Natural killer cell (primary cell): ENCODE measurements at regions not wholly inside any gene's neighbourhood (a gene's known extent, or its start where the extent isn't known, plus 50 kb on each side); places are given as distances from the start of the nearest gene placed in this dataset.

Experiments used
- ATAC-seq, 3 donors: fragments of 150-1000 bp in 2 of 3; fragments of 200-7000 bp in 1 of 3; cut with Tn5 transposase; 1 replicate in 1 of 3; 2 replicates in 2 of 3; pipeline ENCODE4 v1.10.0; 2021; ENCODE audit warnings: mild to moderate bottlenecking in 2 of 3, moderate library complexity in 2 of 3
- DNase-seq, 2 donors: peaks; one replicate each; pipeline versions ENCODE4 v3.0.0 to v3.0.0-alpha.2; 2013 to 2021; ENCODE audit warnings: mixed read lengths in 1 of 2
- H3K27ac ChIP-seq: one replicate; pipeline ENCODE4 v1.5.1; 2013; ENCODE audit warnings: mild to moderate bottlenecking, low read length
- H3K27me3 ChIP-seq: one replicate; pipeline ENCODE4 v1.6.1; 2013; ENCODE audit warnings: low read length; ENCODE audit not compliant: control insufficient read depth, insufficient read depth
- H3K36me3 ChIP-seq: one replicate; pipeline ENCODE4 v1.6.1; 2013; ENCODE audit warnings: low read length; ENCODE audit not compliant: control insufficient read depth, insufficient read depth
- H3K4me1 ChIP-seq: one replicate; pipeline ENCODE4 v1.6.1; 2013; ENCODE audit warnings: low read length; ENCODE audit not compliant: control insufficient read depth, insufficient read depth
- H3K4me3 ChIP-seq: one replicate; pipeline ENCODE4 v1.5.1; 2013; ENCODE audit warnings: low read length
- H3K9me3 ChIP-seq: one replicate; pipeline ENCODE4 v1.6.1; 2013; ENCODE audit warnings: low read length; ENCODE audit not compliant: control insufficient read depth, insufficient read depth
- H3K27ac Mint-ChIP-seq, 2 donors: one replicate each; pipeline ENCODE4 v1.8.0; 2022; ENCODE audit warnings: mild to moderate bottlenecking in 2 of 2, mixed read lengths in 2 of 2, moderate library complexity in 1 of 2
- H3K27me3 Mint-ChIP-seq, 2 donors: one replicate each; pipeline ENCODE4 v1.8.0; 2022; ENCODE audit warnings: low read depth in 2 of 2, mixed read lengths in 2 of 2
- H3K36me3 Mint-ChIP-seq: one replicate; pipeline ENCODE4 v1.8.0; 2022; ENCODE audit warnings: mixed read lengths
- H3K4me1 Mint-ChIP-seq, 2 donors: one replicate each; pipeline ENCODE4 v1.8.0; 2022; ENCODE audit warnings: mixed read lengths in 2 of 2
- H3K4me3 Mint-ChIP-seq: one replicate; pipeline ENCODE4 v1.8.0; 2022; ENCODE audit warnings: mild to moderate bottlenecking, moderate library complexity, mixed read lengths
- H3K9me3 Mint-ChIP-seq, 2 donors: one replicate each; pipeline ENCODE4 v1.8.0; 2022; ENCODE audit warnings: mixed read lengths in 2 of 2
- WGBS: methylation state at CpG from one replicate; pipeline ENCODE4 v1.1.7; 2013; ENCODE audit warnings: missing lambda C conversion rate; ENCODE audit not compliant: insufficient coverage; 5-methylcytosine and 5-hydroxymethylcytosine counted together
- intact Hi-C: fragments of 100-400 bp; cut with micrococcal nuclease; formaldehyde crosslinking; loops from one replicate; pipeline ENCODE4 v1.14.2; 2022
- TF ChIP-seq, protein P1 (sequence below): fragments of 200-600 bp; IDR thresholded peaks from one replicate; pipeline ENCODE4 v1.8.0; 2022; ENCODE audit warnings: antibody characterized with exemption

DNA sequence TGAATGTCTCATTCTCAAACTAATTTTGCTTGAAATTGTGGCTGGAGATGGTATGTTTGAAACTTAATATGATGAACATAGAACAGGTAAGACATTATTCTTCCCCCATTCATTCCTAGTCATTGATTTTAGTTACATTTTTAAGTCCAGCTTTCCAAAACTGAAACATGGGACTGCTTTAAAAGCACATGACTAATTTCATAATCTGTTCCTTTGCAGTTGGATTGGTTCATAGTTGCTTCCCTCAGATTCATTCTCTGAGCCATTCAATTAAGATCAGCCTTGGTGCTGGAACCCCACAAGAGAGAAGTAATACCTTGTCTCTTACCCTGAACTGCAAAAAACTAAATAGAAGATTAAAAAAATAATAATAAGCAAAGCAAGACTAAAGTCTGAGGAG is 87.5 kb upstream of the TGFBR2 start:
- Mint-ChIP-seq H3K27ac (no peak overlapping the region), H3K4me1 (peaks cover 7 to 16% of the 10 kb centered on the region in 2 donors), H3K4me3 (no peak overlapping the region), H3K9me3 (no peaks in the 10 kb centered on the region), H3K36me3 (no peaks in the 10 kb centered on the region), H3K27me3 (no peaks in the 10 kb centered on the region)
- intact Hi-C loops: no loop called here
- Histone ChIP-seq H3K9me3 (no peaks in the 10 kb centered on the region), H3K4me1 (no peaks in the 10 kb centered on the region), H3K27ac (no peak overlapping the region), H3K4me3 (no peak overlapping the region), H3K27me3 (no peaks in the 10 kb centered on the region), H3K36me3 (no peaks in the 10 kb centered on the region)
- DNase-seq (no peak), ATAC-seq (no peak)
- TF ChIP-seq, protein P1, sequence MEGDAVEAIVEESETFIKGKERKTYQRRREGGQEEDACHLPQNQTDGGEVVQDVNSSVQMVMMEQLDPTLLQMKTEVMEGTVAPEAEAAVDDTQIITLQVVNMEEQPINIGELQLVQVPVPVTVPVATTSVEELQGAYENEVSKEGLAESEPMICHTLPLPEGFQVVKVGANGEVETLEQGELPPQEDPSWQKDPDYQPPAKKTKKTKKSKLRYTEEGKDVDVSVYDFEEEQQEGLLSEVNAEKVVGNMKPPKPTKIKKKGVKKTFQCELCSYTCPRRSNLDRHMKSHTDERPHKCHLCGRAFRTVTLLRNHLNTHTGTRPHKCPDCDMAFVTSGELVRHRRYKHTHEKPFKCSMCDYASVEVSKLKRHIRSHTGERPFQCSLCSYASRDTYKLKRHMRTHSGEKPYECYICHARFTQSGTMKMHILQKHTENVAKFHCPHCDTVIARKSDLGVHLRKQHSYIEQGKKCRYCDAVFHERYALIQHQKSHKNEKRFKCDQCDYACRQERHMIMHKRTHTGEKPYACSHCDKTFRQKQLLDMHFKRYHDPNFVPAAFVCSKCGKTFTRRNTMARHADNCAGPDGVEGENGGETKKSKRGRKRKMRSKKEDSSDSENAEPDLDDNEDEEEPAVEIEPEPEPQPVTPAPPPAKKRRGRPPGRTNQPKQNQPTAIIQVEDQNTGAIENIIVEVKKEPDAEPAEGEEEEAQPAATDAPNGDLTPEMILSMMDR: no peak

DNA sequence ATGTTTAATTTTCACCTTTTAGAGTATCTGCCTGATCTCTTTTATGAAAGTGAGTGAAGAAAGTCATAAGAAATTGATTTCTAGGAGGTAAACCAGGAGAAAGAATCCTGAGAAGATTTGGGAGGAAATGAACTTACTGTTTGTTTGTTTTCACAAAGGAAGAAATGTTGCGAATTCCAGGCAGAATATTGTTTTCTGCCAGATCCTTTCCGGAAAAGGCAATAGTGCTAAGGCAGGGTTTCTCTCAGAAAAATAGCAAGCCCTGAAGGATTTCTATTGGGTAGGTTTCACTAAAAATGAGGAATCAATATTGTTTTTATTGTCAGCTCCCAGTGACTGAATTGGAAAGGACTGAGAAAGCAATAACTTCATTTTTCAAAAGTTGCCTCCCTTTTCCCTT is 85.7 kb upstream of the TGFBR2 start:
- ATAC-seq (no peak), DNase-seq (no peak)
- no peaks in the 10 kb centered on the region for H3K36me3 ChIP-seq
- H3K4me1 Mint-ChIP-seq: peaks cover 14 to 23% of the 10 kb centered on the region in 2 donors
- H3K27me3 ChIP-seq: no peaks in the 10 kb centered on the region
- H3K4me3 Mint-ChIP-seq: no peak overlapping the region
- no peaks in the 10 kb centered on the region for H3K36me3 Mint-ChIP-seq
- intact Hi-C loops: no loop called here
- WGBS: 96% methylated on average over 2 of the region's 2 CpGs
- TF ChIP-seq, protein P1: no peak
- no peaks in the 10 kb centered on the region for H3K9me3 ChIP-seq
- no peak overlapping the region for H3K27ac ChIP-seq
- H3K4me3 ChIP-seq: no peak overlapping the region
- H3K4me1 ChIP-seq: no peaks in the 10 kb centered on the region
- no peaks in the 10 kb centered on the region for H3K27me3 Mint-ChIP-seq
- no peaks in the 10 kb centered on the region for H3K9me3 Mint-ChIP-seq
- no peak overlapping the region for H3K27ac Mint-ChIP-seq

DNA sequence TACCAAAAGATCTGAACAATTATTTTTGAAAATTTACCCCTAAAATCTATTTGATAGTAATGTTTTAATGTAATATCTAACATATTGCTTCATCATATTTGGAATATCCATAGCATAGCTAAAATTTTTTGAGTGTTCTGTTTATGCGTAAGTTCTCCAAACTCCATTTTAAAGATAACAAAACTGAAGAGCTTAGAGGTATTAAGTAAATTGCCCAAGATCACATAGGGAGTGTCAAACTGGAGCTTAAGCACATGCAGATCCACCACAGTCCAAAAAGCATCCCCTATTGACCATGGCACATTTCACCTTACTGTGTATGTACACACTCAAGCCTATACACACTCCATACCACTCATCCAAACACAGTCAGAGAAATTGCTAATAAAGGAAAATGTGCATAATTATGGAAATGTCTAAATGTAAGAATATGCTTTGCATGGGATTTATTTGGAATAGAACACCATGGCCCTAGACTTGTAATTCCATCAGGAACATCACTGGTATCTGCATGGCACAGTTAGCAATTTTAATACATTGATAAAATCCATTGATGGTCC is 85.2 kb upstream of the TGFBR2 start:
- no peaks in the 10 kb centered on the region for H3K36me3 Mint-ChIP-seq
- no peak for ATAC-seq
- Histone ChIP-seq H3K4me3 (no peak overlapping the region), H3K27ac (no peak overlapping the region), H3K9me3 (no peaks in the 10 kb centered on the region), H3K27me3 (no peaks in the 10 kb centered on the region), H3K36me3 (no peaks in the 10 kb centered on the region), H3K4me1 (no peaks in the 10 kb centered on the region)
- DNase-seq: no peak
- WGBS: no CpG with 5 or more reads among the region's 1 CpG
- H3K27ac Mint-ChIP-seq: no peak overlapping the region
- intact Hi-C loops: no loop called here
- H3K4me1 Mint-ChIP-seq: peaks cover 14 to 23% of the 10 kb centered on the region in 2 donors
- no peak overlapping the region for H3K4me3 Mint-ChIP-seq
- H3K27me3 Mint-ChIP-seq: no peaks in the 10 kb centered on the region
- TF ChIP-seq, protein P1: no peak
- H3K9me3 Mint-ChIP-seq: no peaks in the 10 kb centered on the region

DNA sequence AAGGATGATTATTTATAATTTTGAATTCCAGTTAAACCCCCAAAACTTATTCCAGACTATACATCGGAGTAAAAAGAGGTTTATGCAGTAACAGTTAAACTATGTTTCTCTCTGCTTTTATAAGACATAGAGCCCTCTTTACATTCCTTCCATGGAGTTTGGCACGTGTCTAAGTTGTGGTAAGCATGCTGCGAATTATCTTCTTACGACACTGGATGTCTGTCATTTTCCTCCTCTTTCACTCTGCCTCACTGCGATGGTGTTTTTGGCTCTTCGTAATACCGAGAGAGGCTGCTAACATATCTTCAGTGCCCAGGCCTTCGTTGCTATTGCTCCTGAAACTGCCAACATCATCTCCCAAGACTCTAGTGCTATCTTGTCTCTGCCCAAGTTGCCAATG is 83.9 kb upstream of the TGFBR2 start:
- intact Hi-C loops: no loop called here
- no peaks in the 10 kb centered on the region for H3K36me3 ChIP-seq
- H3K9me3 ChIP-seq: no peaks in the 10 kb centered on the region
- no peak for DNase-seq
- no peak overlapping the region for H3K27ac Mint-ChIP-seq
- H3K4me1 ChIP-seq: no peaks in the 10 kb centered on the region
- no peaks in the 10 kb centered on the region for H3K27me3 ChIP-seq
- H3K4me3 ChIP-seq: no peak overlapping the region
- peaks cover 14 to 22% of the 10 kb centered on the region in 2 donors for H3K4me1 Mint-ChIP-seq
- TF ChIP-seq, protein P1: no peak
- H3K27ac ChIP-seq: no peak overlapping the region
- H3K27me3 Mint-ChIP-seq: no peaks in the 10 kb centered on the region
- no peaks in the 10 kb centered on the region for H3K9me3 Mint-ChIP-seq
- WGBS: 93% methylated on average over 8 of the region's 8 CpGs
- no peaks in the 10 kb centered on the region for H3K36me3 Mint-ChIP-seq
- ATAC-seq: no peak
- H3K4me3 Mint-ChIP-seq: no peak overlapping the region
